ENCODE measurements at regions not wholly inside any gene's neighbourhood (a gene's known extent, or its start where the extent isn't known, plus 50 kb on each side); places are given as distances from the start of the nearest gene placed in this dataset.
A peak's percentile ranks its signal among the peaks of the same experiment; 100 is the strongest.

GRCh38 chr16:85441189-85441889 is 171.8 kb upstream of the GSE1 start (continued):
- TF ChIP-seq ZNF770 (CRISPR knock-in tag; IDR thresholded peaks at IDR 0.05) (no peak), ZNF292 (CRISPR knock-in tag; IDR thresholded peaks at IDR 0.05; ENCODE audit: borderline replicate concordance, low read depth) (no peak), ZNF639 (CRISPR knock-in tag; conservative IDR thresholded peaks at IDR 0.05) (no peak), PBX3 (CRISPR knock-in tag; IDR thresholded peaks at IDR 0.05; ENCODE audit: borderline replicate concordance) (no peak), PBX2 (CRISPR knock-in tag; IDR thresholded peaks at IDR 0.05) (no peak), SSRP1 (CRISPR knock-in tag; IDR thresholded peaks at IDR 0.05) (no peak), YEATS2 (CRISPR knock-in tag; IDR thresholded peaks at IDR 0.05; ENCODE audit: borderline replicate concordance) (no peak), DR1 (CRISPR knock-in tag; IDR thresholded peaks at IDR 0.05) (no peak), ZNF331 (CRISPR knock-in tag; IDR thresholded peaks at IDR 0.05) (0 out of 2 replicates have a peak, but pooled peaks have one; percentile 15), ZMYM2 (CRISPR knock-in tag; IDR thresholded peaks at IDR 0.05) (no peak), TBX3 (IDR thresholded peaks at IDR 0.05; ENCODE audit: borderline replicate concordance) (no peak), EP300 (IDR thresholded peaks at IDR 0.05; ENCODE audit: low read depth in 2 of 2, low read length in 2 of 2) (no peak), EP300 (CRISPR knock-in tag; IDR thresholded peaks at IDR 0.05; ENCODE audit: borderline replicate concordance) (no peak), NFIC (IDR thresholded peaks at IDR 0.05; ENCODE audit: low read length) (no peak), ZBTB21 (CRISPR knock-in tag; IDR thresholded peaks at IDR 0.05) (no peak), MIXL1 (CRISPR knock-in tag; IDR thresholded peaks at IDR 0.05) (no peak), ZBTB33 (CRISPR knock-in tag; IDR thresholded peaks at IDR 0.05) (peak; percentile 38; the same call in 1 of the 2 replicates), ZBTB38 (CRISPR knock-in tag; IDR thresholded peaks at IDR 0.05) (peak; percentile 22; the same call in 1 of the 2 replicates), ARNTL (CRISPR knock-in tag; IDR thresholded peaks at IDR 0.05) (no peak), BRCA1 (CRISPR knock-in tag; IDR thresholded peaks at IDR 0.05) (peak; percentile 78; the same call in 1 of the 2 replicates), EHMT2 (IDR thresholded peaks at IDR 0.05; ENCODE audit: borderline replicate concordance, low read depth, low read length) (no peak), HOXD1 (CRISPR knock-in tag; IDR thresholded peaks at IDR 0.05) (no peak), ZNF253 (CRISPR knock-in tag; IDR thresholded peaks at IDR 0.05; ENCODE audit: borderline replicate concordance) (no peak), ZNF10 (CRISPR knock-in tag; IDR thresholded peaks at IDR 0.05; ENCODE audit: borderline replicate concordance, low read depth) (no peak)
